HG02763 (cell line): ENCODE measurements at regions not wholly inside any gene's neighbourhood (a gene's known extent, or its start where the extent isn't known, plus 50 kb on each side); places are given as distances from the start of the nearest gene placed in this dataset.
"Not testable (repeated sequence)": the region's sequence is repeated elsewhere in the genome, so short reads cannot be mapped to it uniquely, and the experiment has no call there.

Experiments
- ATAC-seq: cut with Tn5 transposase; IDR thresholded peaks from one replicate; pipeline ENCODE4 v1.9.1; 2021; ENCODE audit warnings: mild to moderate bottlenecking, moderate library complexity; ENCODE audit not compliant: unreplicated experiment

- no peak for ATAC-seq
Measured at GRCh38 chr12:91643763-91644162, 461.1 kb upstream of the DCN start.

DNA sequence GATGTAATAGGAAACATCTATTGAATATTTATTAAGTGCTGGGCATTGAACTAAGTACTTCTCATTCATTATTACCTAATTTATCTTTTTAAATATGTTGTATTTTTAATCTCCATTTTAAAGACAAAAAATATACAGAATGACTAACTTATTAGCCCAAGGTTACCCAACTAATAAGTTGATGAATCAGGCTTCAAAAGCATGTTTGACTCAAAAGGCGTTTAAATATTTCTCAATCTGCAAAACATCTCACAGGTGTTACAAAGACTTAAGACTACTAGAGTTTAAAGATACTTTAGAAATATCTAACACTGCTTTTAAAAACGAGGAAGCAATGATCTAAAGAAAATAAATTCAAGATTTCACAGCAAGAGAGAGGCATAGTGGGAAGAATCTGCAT is 457.4 kb upstream of the DCN start:
- no peak for ATAC-seq

DNA sequence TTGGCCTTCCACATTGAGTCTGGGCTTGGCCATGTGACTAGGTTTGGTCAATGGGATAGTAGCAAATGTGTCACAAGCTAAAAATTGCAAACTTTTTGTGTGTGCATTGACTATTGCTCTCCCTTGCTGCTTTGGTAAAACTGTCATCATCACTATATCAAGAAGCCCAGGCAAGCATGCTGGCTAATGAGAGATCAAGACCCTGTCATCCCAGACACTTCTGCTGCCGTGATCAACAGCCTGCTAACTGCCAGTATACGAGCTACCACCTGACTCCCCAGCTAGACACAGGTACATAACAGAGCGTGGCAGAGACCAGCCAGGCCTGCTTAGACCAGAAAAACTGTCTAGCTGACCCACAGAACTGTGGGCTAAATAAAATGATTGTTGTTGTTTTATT is 456.7 kb upstream of the DCN start:
- no peak for ATAC-seq

- ATAC-seq: no peak
Measured at GRCh38 chr12:91637789-91638624, 455.4 kb upstream of the DCN start.

DNA sequence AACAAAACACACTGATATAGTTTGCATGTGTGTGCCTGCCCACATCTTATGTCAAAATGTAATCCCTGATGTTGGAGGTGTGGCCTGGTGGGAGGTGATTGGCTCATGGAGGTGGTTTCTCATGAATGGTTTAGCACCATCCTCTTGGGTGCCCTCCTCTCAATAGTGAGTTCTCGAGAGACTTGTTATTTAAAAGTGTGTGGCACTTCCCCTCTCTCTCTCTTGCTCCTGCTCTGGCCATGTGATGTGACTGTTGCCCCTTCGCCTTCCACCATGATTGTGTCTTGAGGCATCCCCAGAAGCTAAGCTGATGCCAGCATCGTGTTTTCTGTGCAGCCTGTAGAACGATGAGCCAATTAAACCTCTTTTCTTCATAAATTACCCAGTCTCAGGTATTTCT is 454.1 kb upstream of the DCN start:
- ATAC-seq: no peak

DNA sequence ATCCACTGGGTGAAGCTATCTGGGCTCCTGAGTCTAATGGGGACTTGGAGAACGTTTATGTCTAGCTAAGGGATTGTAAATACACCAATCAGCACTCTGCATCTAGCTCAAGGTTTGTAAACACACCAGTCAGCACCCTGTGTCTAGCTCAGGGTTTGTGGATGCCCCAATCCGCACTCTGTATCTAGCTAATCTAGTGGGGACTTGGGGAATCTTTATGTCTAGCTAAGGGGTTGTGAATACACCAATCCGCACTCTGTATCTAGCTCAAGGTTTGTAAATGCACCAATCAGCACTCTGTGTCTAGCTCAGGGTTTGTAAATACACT is 451.7 kb upstream of the DCN start:
- ATAC-seq: not testable (repeated sequence)

DNA sequence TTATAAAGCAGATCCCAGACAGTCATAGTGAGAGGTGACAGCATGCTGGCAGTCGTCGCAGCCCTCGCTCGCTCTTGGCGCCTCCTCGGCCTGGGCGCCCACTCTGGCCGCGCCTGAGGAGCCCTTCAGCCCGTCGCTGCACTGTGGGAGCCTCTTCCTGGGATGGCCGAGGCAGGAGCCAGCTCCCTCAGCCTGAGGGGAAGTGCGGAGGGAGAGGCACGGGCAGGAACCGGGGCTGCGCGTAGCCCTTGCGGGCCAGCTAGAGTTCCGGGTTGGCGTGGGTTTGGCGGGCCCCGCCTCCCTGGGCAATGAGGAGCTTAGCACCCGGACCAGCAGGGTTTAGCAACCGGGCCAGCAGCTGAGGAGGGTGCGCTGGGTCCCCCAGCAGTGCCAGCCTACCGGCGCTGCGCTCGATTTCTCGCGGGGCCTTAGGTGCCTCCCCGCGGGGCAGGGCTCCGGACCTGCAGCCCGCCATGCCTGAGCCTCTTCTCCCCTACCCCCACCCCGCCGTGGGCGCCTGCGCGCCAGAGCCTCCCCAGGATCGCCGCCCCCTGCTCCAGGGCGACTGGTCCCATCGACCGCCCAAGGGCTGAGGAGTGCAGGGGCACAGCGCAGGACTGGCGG is 451.2 kb upstream of the DCN start:
- ATAC-seq: no peak

DNA sequence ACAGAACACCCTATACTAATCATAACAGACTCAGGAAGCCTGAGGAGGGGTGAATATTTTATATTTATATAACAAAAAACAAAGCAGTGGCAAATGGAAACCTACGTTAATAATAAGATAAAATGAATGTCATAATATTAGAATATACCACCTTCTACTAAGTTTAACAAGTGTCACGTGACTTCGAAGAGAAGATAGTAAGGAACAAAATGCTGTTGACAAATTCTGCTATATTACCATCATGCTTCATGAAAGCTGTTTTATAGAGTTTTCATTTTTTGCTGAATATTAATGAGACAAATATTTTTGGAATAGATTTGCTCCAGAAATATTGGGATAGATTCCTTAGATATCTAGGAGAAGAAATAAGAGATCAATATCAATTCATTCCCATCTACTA is 450.6 kb upstream of the DCN start:
- ATAC-seq: no peak

- ATAC-seq: no peak
Measured at GRCh38 chr12:91632042-91632786, 449.6 kb upstream of the DCN start.

- no peak for ATAC-seq
Measured at GRCh38 chr12:91630596-91631293, 448.1 kb upstream of the DCN start.

- no peak for ATAC-seq
Measured at GRCh38 chr12:91630083-91630482, 447.5 kb upstream of the DCN start.

- no peak for ATAC-seq
Measured at GRCh38 chr12:91629440-91629839, 446.8 kb upstream of the DCN start.

GRCh38 chr12:91628656-91629055 is 446.0 kb upstream of the DCN start:
- ATAC-seq: no peak

GRCh38 chr12:91627225-91627624 is 444.6 kb upstream of the DCN start:
- no peak for ATAC-seq

- no peak for ATAC-seq
Measured at GRCh38 chr12:91622981-91623380, 440.4 kb upstream of the DCN start.

- ATAC-seq: no peak
Measured at GRCh38 chr12:91622037-91622436, 439.4 kb upstream of the DCN start.

GRCh38 chr12:91620992-91621391 is 438.4 kb upstream of the DCN start:
- no peak for ATAC-seq

- no peak for ATAC-seq
Measured at GRCh38 chr12:91620422-91620821, 437.8 kb upstream of the DCN start.

DNA sequence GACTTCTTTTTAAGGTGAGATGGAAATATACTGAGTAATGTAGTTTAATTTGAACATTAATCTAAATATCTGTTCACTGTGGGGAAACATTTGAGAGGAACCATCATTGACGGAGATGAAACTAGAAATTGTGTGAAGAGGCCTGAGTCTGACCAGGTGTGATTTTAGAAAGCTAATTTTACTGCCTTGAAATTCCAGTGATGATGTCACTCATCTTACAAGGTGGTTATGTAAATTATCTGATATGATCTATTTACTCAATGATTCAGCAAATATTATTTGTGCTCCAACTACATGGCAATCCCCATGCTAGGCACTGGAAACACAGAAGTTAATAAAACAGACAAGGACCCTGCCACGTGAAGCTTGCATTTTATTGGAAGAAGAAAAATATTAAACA is 435.7 kb upstream of the DCN start:
- ATAC-seq: no peak

DNA sequence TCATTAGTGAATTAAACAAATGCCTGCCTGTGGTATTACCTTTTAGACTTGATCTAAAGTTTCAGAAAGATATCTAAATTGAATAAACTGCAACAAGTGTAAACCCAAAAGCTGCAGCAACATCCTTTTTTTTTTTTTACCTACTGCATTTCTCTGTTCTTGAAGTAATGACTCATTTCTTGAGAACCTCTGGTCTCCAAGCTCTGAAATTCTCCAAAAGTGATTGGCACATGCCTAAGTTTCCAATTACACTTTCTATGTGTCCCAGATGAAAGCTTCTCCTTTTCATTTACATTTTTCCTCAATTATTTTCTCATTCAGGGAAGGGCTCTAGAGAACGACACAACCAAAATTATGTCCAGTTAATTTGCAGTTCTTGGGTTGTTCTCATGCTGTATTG is 435.2 kb upstream of the DCN start:
- no peak for ATAC-seq

- no peak for ATAC-seq
Measured at GRCh38 chr12:91616416-91616815, 433.8 kb upstream of the DCN start.
